NCI-H82 treated with DMSO at 0.1 percent for 48 hours (cell line): ENCODE measurements at regions not wholly inside any gene's neighbourhood (a gene's known extent, or its start where the extent isn't known, plus 50 kb on each side); places are given as distances from the start of the nearest gene placed in this dataset.

ENCODE experiments used
- DNase-seq: peaks from one replicate; lab custom pipeline; 2025; ENCODE audit not compliant: unreplicated experiment; lab: John Stamatoyannopoulos, UW

DNA sequence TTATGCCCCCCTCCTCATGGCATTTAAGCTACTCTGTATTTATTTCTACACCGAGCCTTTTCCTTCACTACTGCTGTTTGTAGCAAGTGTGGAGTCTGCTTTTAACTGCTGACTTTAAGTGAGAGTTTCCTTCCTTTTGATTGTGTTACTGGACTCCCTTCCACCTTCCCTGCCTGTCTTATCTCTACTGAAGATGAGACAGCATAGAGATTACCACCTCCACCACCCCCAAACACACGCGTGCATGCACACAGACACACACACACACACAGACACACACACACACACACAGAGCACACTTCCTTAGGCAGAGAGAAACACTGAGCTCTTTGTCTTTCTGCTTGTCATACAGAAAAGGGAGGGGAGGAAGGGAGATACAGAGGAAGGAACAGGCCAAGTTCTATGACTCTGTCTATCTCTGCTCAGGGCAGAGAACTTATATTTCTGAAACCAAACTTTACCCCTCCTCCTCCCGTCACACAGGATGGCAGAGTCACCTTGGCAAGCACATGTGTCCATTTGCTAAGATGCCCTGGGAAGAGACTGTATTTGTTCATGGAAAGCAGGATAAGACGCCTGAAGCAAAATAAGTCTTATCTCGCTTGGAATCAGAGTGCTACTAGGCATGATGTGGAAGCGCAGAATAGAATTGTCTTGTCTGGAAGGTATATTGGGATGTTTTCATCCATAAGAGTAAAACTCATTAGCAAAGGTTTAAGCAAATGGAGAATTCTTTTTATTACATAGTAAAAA is 81.8 kb upstream of the CAV2 start:
- DNase-seq, result no peak

DNA sequence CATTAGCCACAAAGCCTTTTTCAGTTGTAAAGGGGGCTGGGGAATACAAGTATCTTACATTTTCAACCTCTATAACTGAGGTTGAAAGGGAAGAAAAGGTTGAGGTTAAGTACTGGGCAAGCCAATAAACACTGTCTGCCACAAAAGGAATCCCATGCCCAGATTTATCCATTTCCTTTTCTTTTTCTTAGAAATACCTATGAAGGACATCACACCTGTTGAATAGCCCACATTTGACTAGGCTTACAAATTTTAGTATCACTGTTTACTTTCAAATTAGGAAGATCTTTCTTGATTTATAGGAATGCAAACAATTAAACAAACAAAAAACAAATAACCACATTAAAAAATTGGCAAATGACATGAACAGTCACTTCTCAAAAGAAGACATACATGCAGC is 81.0 kb upstream of the CAV2 start:
- no peak for DNase-seq

DNA sequence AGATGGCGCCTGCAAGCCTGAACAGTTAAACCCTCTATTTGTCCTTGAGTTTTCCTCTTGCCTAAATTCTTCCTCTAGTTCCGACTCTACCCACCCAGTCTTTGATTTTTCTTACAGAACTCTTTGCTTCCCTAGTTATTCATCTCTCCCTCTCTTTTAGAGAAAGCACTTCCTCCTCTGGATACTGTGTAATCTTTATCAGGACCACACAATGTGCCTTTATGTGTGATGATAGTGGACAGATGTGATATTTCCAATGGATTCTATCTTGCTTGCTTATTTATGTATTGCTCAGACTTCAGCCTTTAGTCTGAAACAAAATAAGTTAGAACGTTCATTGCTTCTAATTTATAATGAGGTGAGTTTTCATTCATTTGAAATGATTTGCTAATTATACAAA is 79.5 kb upstream of the CAV2 start:
- DNase-seq, result no peak

DNA sequence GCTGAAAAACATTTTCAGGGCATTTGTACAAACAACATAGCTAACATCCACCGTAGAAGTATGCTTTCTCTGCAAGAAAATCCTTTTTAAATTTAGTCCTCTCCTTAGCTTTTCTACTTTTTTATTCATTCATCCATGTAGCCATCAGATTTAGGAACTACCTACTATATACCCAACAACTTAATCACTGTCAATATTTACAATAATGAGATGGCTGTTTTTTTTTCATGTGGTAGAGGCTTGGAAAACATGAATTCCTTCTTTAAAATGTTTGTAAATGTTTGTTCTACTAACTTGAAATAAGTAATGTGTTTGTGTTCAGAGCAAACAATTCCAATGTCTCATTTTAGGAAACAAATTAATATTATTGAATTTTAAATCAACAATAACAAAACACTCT is 78.2 kb upstream of the CAV2 start:
- DNase-seq, result no peak

DNA sequence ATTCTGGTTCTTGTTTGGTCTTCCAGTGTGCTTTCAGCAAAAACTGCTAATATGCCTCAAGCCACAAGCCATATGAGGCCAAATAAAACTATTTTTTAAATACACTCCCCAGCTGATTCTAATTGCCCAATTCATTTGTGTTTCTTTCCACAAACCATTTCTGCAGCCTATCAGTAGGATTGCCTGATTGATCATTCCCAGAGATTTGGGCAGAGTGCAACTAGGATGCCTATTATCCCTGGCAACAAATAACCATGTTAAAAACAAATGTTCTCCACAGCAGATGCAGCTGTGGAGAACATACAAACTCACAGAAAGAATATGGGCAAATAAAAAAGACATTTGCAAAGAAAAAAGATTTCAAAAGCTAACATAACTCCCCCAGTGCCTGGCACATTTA is 76.9 kb upstream of the CAV2 start:
- DNase-seq, result no peak

DNA sequence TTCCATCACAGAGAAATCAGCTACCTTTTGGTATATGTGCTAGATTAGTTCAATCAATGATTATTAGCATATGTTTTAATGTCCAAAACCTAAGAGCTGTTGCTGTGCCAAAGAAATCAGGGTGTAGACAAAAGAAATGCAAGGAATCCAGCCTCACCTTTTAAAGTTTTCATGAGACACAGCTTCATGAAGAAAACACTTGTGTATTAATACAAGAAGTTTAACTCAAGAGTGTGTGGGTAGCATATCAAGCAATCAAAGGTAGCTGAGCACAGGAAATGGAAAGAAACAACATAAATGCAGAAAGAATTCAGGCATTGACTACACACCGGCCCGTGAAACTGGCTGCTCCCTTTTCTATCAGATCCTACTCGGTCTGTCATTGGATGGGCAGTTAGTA is 76.0 kb upstream of the CAV2 start:
- DNase-seq, result no peak

DNA sequence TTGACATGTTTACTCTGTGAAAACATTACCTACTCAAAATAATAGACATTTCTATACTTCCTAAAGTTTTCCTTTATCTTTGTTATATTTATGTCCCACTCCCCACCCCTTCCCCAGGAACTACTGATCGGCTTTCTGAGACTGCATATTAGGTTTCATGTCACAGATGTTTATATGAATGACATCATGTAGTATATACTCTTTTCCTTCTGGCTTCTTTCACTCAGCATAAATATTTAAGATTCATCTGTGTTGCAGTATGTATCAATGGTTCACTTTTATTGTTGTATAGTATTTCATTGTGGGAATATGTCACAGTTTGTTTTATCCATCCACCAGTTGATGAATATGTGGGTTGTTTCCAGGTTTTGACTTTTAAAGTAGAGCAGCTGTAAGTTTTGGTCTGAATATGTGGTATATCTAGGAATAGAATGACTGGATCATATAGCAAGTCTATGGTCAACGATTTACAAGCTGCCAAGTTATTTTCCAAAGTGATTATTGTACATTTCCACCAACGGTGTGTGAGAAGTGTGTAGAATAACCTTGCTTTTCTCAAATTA is 73.8 kb upstream of the CAV2 start:
- DNase-seq, result no peak

DNA sequence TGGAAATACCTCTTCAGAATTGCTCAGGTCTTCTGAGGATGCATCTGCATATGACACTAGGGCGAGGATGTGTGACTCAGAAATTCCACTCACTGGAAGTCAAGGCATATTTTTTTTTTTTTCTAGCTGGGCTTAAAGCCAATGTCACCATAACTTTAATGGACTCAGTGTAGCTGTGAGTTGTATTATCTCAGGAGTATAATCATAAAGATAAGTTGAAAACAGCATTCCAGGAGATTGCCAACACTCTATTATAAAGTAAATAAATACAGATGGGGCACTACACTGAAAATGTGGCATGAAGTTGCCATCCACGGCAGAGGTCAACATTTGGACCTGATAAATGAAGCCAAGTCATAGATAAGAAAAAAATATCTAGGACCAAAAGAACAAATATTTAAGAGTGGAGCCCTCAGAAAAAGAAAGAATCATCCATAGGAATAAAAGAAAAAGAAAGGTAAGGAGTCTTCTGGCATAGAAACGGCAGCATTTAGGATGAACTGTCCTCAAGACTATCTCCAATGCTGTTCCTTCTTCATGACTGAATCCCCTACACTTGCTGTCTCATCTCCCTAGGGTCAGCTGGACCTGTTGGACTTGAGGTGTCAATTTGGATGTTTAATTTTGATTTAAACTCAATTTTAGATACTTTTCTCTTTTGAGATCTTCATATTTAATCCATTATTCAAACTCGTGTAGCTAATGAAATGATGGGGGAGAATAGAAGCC is 72.9 kb upstream of the CAV2 start:
- no peak for DNase-seq

DNA sequence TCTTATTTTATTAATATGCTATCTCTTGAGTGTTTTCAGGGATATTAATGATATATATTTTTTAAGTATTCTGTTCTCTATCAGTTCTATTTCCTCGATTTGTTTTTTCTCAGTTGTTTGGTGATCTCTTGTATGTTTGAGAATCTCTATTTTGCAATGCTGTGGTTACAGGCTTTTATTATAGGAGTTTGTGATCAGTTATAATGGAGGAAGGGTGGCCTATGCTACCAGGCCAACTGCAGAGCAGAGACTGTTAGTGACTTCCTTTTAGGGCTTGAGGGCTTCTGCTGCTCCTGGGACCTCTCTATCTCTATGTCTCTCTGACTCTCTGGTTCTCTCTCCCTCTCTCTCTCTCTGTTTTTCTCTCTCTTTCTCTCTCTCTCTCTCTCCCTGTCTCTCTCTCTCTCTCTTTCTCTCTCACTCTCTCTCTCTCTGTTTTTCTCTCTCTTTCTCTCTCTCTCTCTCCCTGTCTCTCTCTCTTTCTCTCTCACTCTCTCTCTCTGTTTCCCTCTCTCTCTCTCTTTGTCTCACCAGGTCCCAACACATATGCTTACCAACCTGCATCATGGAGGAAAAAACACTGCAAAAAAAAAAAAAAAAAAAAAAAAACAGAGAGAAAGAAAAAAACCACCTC is 69.4 kb upstream of the CAV2 start:
- DNase-seq, result no peak

DNA sequence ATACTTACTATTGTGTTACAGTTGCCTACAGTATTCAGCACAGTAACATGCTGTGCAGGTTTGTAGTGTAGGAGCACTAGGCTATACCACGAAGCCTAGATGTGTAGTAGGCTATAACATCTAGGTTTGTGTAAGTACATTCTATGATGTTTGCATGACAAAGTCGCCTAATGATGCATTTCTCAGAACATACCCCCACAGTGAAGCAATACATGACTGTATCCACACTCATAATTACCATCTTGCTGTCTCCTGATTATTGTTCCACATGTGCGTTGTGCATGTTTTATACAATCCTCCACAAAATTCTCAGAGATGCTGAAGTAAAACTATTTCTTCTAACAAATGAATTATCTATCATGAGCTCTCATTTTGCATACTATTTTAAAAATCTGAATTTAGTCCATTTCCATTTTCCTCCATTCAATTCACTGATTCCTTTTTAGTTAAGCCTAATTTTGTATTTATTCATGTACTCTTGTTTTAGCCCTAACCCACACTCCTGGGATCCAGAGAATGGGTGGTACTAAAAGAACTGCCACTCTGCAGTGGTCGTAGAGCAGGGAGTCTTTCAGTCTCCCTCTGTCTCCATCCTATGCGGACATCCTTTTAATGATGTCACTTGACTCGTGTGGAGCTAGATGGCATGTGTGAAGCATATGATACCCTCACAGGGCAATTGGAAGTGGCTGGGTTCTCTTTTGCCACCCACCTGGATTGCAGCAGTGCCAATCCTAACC is 67.6 kb upstream of the CAV2 start:
- DNase-seq, result no peak

DNA sequence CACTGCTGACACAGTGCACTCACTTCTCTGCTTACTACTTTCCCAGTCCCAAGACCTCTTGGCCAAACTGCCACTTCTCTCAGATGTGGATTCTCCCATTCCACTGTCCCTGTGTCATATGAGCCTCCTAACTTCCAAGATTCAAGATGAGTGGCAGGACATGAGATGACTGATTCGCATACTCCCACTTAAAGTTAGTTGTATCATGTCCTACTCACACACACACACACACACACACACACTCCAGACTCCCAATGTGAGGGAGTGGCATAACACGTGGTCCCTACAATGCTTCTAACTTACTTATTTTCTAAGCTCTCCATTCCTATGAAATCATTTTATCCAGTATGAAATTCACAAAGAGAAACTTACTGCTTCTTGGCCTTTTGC is 67.0 kb upstream of the CAV2 start:
- no peak for DNase-seq

DNA sequence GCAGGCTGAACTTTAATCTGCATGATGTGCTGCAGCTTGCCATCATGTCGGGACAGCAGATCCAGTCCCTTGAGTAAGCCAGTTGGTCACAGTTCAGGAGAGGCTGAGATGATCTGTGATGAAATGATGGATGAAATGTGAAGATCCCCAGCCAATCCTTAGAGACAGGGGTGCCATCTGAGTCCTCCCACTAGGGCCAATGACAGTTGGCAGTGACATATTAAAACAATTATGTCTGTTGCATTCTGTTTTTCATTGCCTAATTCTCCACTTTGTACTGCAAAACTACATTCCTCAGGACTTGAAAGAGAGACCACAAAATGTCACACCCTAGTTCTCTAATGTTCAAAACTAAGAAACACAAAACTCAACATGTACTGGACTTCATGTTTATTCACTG is 66.3 kb upstream of the CAV2 start:
- DNase-seq, result no peak

DNA sequence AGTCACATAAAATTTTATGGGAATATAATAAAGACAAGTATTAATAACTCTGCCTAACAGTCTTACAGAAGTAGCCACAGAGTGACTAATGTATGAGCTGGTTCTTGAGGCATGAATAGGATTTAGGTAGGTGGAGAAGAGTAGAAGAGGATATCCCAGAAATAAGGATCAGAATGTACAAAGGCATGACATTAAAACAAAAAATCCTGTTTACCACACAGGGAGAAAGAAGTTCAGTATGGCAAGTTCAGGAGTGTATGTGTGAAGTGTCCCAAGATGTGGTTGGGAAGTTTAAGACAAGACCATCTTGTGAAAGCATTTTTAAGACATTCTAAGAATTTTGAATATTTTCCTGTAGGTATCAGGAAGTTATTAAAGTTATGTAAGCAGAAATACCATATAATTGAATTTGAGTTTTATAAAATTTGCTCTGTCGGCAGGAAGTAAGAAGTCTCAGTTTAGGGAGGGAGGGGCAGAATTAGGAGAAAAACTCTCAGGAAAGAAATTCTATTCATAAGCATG is 64.7 kb upstream of the CAV2 start:
- no peak for DNase-seq

DNA sequence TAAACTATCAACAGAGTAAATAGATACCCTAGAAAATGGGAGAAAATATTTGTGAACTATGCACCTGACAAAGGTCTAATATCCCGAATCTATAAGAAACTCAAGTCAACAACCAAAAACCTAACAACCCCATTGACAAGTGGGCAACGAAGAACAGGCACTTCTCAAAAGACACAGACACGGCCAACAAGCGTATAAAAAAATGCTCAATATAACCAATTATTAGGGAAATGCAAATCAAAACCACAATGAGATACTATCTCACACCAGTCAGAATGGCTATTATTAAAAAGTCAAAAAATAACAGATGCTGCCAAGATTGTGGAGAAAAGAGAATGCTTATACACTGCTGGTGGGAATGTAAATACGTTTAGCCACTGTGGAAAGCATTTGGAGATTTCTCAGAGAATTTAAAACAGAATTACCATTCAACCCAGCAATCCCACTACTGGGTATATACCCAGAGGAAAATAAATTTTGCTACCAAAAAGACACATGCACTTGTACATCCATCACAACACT is 63.2 kb upstream of the CAV2 start:
- no peak for DNase-seq

DNA sequence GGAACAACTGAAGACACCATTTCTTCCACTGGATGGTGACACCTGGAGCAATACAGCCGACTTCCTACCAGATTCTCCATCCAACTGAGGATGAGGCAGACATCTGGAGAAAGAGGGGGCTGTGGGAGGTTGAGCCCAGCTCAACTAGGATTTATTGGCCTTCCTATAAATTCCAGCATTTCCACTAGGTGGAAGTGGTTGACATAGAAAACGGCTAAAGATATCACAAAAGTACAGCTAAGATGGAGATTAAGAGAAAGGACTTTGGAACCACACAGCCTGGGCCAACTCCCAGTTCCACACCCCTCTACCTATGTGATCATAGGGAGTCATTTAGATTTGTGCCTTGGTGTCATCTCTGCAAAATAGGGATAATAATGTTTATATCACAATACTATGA is 61.3 kb upstream of the CAV2 start:
- no peak for DNase-seq

DNA sequence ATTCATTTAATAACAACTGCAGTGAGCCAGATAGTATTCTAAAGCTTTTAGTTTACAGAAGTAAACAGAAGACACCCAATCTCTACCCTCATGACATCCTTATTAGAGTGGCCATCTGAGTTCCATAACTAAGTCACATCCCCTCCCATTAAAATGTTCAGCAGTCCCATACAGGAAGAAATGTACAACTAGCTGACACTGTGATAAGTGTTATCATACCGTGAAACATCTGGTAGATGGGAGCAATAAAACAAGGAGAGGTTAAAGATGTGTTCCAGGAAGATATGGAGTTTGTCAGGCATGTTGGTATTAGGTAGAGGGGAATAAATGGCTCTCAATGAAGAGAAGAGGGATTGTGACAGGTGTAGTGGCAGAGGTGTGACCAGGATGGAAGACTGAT is 60.5 kb upstream of the CAV2 start:
- no peak for DNase-seq

DNA sequence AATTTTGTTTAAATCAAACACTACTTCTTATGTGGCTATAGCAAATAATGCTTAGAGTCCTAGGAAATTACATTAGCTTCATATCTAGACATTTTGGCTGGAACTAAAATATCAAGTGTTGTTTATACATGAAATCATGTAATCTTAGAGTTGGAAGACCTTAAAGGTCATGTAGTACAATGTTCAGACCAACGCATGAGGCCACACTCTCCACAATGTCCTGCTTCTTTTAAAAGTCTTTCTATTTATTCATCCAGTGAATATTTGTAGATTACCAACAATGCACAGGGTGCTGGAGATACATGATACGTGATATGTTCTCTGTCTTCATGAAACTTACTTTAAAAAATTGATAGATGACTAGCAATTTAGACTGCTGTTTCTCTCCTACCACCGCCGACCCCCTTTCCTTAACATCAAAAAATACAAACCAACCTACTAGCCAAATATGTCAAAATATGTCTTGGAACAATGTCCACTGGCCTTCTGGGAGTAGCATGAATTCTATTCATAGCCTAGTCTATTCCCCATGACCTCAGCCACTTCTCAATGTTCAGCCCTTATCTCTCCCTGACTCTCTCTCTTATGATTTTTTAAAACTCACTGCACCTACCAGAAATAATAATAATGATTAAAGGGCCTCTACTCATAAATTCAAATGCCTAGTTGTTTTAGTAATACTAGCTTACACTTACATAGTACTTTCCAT is 59.5 kb upstream of the CAV2 start:
- DNase-seq, result no peak

DNA sequence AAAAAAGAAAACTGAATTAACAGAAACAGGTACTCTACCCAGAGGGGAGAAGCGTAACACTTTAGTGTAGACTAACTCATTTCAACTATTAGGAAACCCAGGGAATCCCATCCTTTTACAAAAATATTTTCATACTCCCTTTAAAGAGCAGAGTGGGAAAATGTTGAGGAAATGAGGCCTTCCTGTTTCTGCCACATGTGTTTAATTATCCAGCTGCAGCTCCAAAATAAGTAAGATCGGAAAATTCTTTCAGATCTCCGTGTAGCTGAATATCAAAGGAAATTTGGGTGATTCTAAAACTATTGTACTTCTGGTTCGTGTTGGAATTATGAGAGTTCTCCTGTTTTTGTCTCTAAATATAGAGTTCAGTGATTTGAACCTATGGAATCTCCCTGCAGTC is 58.0 kb upstream of the CAV2 start:
- DNase-seq, result no peak

DNA sequence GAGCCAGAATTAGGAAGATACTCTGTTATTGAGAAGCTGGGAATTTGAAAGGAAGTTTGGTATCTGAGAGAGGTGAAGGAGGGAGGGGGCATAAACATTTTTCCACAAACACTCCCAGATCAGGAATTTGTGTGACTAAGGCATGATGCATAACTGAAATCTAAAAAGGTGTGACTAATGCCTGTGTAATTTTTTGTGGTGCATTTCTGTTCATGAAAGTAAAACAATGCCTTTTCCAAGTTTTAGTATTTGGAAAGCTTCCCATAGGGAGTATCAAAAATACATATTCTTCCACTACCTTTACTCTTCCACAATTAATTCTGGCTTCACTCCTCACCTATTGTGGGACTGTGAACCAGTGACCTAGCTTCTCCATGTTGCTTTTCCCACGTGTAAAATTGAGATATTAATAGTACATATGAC is 56.4 kb upstream of the CAV2 start:
- no peak for DNase-seq

DNA sequence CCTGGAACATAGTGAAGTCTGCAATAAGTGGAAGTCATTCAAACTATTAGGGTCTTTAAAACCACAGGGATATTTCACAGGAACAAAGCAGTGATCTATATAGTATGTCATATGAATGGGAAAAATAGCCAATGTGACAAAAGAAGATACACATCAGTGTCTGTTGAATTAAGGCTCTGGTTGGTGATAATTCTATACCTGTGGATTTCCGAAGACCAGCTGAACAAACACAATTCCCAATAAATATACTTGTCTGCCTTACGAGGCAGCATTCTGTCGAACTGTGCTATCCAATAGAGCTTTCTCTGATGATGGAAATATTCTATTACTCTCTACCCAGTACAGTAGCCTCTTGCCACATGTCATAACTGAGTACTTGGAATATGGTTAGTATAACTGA is 55.9 kb upstream of the CAV2 start:
- no peak for DNase-seq
